Peyer's patch (tissue), 4 donors: ENCODE measurements at regions not wholly inside any gene's neighbourhood (a gene's known extent, or its start where the extent isn't known, plus 50 kb on each side); places are given as distances from the start of the nearest gene placed in this dataset.

Experiments used
- CTCF ChIP-seq, 6 experiments: fragments of 450-650 bp in 4 of 6; fragments of 200-600 bp in 2 of 6; sonication (generic) in 1 of 6; IDR thresholded peaks; one replicate each; pipeline ENCODE4 v1.5.1; 2017 to 2019; ENCODE audit warnings: antibody characterized with exemption in 6 of 6, mild to moderate bottlenecking in 3 of 6, moderate library complexity in 1 of 6
- POLR2A ChIP-seq, 2 donors: fragments of 450-650 bp; IDR thresholded peaks; one replicate each; pipeline ENCODE4 v1.5.1; 2017; ENCODE audit warnings: antibody characterized with exemption in 2 of 2, mild to moderate bottlenecking in 2 of 2, moderate library complexity in 2 of 2

- TF ChIP-seq CTCF (IDR thresholded peaks at IDR 0.05) (no peak), POLR2A (IDR thresholded peaks at IDR 0.05) (no peak)
These were observed 67.9 kb upstream of the GATA5 start for GRCh38 chr20:62543470-62544302.
